H7 (cell line): ENCODE measurements at regions not wholly inside any gene's neighbourhood (a gene's known extent, or its start where the extent isn't known, plus 50 kb on each side); places are given as distances from the start of the nearest gene placed in this dataset.
A peak's percentile ranks its signal among the peaks of the same experiment; 100 is the strongest.
"Not testable (repeated sequence)": the region's sequence is repeated elsewhere in the genome, so short reads cannot be mapped to it uniquely, and the experiment has no call there.

ENCODE experiments used
- DNase-seq: peaks from one replicate; pipeline ENCODE4 v3.0.0; 2012
- H3K27me3 ChIP-seq: 2 replicates; pipeline ENCODE4 v1.6.0; 2011; ENCODE audit warnings: mild to moderate bottlenecking, low read length; ENCODE audit not compliant: control insufficient read depth, insufficient read depth
- H3K36me3 ChIP-seq: replicated peaks from 2 replicates; pipeline ENCODE4 v1.5.1; 2011; ENCODE audit warnings: low read length; ENCODE audit not compliant: control insufficient read depth, insufficient read depth
- H3K4me3 ChIP-seq: 2 replicates; pipeline ENCODE4 v1.5.1; 2011; ENCODE audit warnings: low read depth, mild to moderate bottlenecking, control low read depth, low read length, moderate library complexity; ENCODE audit not compliant: insufficient read depth

DNA sequence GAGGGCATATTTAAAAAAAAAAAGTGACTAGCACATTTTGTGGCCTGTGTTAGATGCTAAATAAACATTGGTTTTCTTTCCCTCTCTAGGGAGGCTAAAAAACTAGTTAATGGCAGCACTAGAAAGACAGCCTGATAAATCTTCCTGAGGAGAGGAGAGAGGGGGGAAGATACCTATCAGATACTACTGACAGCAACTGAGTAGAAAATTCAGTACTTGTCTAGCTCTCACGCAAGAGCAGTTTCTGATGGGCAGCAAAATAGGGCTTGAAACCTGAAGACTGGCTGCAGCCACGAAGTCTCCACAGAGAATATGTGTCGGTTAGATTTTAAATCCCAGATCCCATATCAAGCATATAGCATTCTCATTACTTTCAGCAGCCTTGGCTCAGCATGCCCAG is 388.2 kb downstream of the KCNA4 start:
- no peak for DNase-seq
- H3K27me3 ChIP-seq: no peaks in the 10 kb centered on the region
- no peak overlapping the region for H3K4me3 ChIP-seq
- no peaks in the 10 kb centered on the region for H3K36me3 ChIP-seq

DNA sequence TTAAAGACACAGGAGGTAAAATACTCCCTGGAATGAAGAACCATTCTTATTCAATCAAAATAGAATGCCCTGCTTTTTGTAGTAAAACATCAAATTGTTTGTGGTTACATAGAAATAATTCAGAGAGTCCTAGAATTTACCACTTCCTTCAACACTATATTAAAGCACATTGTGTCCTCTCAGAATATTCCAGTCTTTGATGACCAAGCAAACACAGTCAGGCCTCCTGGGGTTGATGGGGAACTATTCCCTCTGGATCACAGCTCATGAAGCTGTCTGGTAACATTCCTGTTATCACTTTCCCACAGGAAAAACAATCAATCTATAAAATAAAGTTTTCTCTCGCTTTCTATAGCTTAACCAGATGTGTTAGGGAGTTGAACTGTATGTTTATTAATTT is 389.3 kb downstream of the KCNA4 start:
- DNase-seq: no peak

DNA sequence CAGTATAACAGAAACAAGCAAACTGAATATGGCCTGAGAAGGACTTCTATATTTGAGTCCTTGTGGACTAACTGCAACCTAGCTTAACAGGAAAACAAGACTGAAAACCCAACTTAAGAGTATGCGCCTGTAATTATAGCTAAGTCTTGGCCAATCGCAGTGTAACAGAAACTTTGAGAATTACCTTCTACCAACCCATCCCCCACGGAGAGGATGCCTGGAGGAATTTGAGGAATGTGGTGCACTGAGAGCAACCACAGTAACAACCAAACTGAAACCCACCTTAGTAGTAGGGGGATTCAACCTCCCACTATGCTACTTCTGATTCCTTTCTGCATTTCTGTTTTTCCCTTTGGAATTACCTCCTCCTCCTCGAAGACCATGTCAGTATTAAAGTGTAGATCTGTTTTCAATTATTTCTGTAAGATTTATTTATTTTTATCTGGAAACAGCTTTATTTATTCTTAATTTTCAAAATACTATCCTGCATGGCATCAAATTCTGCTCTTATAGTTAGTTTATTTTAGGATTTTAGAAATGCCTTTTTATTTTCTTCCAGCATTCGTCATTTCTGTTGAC is 393.6 kb downstream of the KCNA4 start:
- Histone ChIP-seq H3K27me3 (no peaks in the 10 kb centered on the region), H3K4me3 (no peak overlapping the region), H3K36me3 (no peaks in the 10 kb centered on the region)
- peak; percentile 26 for DNase-seq

More for the DNA sequence above, 389.3 kb downstream of the KCNA4 start:
- Histone ChIP-seq H3K4me3 (no peak overlapping the region), H3K27me3 (no peaks in the 10 kb centered on the region), H3K36me3 (no peaks in the 10 kb centered on the region)

DNA sequence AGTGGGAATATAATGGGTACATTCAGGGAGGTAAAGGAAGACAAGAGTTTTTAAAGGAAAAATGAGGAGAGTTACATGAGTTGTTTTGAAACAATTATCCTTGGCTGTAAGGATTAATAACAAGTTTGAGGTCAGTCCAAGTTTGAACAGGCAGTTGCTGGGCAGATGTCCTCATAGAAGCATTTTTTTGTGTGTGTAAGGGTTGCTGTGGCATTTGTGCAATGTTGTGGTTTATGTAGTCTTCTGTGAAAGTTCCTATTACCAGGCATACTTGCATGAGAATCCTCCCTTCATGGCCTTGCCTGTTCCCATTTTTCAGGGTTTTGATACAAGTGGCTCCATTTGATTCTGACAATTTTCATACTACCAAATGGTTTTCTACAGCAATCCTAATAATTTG is 400.2 kb downstream of the KCNA4 start:
- H3K4me3 ChIP-seq: no peak overlapping the region
- no peak for DNase-seq
- no peaks in the 10 kb centered on the region for H3K27me3 ChIP-seq
- H3K36me3 ChIP-seq: no peaks in the 10 kb centered on the region

DNA sequence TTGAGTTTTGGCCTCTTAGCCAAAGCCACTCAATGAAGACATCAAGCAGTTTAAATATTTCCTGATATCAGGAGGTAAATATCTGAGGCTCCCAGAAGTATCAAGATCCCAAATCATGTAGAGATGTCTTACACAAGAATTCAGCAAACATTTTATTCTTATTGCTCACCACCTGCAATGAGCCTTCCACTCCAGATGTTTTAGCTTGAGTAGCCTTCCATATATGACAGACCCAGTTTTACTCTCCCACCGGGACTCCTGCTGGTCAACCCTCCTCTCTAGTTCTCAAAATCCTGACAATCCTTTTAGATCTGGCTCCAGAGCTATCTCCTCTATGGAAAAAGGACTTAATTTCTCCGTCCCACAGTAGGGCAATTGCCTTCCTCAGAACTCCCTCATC is 404.4 kb downstream of the KCNA4 start:
- no peaks in the 10 kb centered on the region for H3K27me3 ChIP-seq
- no peaks in the 10 kb centered on the region for H3K36me3 ChIP-seq
- no peak for DNase-seq
- H3K4me3 ChIP-seq: no peak overlapping the region

DNA sequence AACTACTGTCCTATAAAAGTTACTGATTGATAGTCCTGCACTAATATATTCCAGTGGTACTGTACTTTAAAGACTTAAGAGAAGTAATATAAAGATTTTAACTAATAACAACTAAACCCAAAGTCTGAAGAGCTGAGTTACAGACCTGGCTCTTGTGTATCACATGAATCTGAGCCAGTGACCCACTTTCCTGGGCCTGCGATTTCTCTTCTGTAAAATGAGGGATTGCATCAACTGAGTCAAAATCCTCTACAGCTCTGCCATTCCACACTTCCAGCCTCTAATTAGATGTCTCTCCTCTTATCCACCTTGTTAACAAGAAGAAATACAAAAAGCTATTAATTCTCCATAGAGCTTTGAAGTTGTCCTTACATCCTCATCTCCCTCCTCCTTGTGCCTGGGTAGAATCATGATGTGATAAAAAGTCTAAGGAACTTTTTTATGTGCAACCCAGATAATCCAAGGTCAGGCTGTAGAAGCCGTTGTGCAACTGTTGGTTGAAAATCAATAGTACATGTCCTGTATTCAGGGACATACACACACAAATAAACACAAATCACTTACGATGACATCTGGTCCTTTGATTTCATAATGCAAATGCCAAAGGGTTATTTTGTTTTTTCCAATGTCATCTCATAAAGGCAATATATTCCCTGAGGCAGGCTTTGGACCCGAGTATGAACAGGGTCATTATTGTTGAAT is 410.3 kb downstream of the KCNA4 start:
- no peak for DNase-seq
- Histone ChIP-seq H3K27me3 (no peaks in the 10 kb centered on the region), H3K36me3 (no peaks in the 10 kb centered on the region), H3K4me3 (no peak overlapping the region)

DNA sequence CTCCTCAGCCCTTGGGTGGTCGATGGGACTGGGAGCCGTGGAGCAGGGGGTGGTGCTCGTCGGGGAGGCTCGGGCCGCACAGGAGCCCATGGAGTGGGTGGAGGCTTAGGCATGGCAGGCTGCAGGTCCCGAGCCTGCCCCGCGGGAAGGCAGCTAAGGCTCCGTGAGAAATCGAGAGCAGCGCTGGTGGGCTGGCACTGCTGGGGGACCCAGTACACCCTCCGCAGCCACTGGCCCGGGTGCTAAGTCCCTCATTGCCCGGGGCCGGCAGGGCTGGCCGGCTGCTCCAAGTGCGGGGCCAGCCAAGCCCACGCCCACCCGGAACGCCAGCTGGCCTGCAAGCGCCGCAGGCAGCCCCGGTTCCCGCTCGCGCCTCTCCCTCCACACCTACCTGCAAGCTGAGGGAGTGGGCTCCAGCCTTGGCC is 416.7 kb downstream of the KCNA4 start:
- not testable (repeated sequence) for H3K4me3 ChIP-seq, H3K27me3 ChIP-seq, H3K36me3 ChIP-seq, DNase-seq

DNA sequence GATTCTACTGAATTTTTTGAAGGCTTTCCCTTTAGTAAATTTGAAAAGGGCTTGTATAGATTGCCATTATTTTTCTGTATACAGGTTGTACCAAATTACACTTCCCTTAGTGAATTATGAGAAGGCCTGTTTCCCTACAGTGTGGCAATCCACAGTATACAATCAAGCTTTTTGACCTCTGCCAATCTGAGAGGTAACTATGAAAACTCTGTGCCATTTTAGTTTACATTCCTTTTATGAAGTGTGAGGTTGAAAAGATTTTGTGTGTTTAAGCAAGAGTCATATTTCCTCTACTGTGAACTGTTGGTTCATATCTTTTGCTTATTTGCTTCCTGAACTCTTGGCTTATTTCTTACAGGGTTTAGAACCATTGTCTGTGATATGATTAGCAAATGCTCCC is 432.5 kb downstream of the KCNA4 start:
- Histone ChIP-seq H3K4me3 (no peak overlapping the region), H3K27me3 (no peaks in the 10 kb centered on the region), H3K36me3 (no peaks in the 10 kb centered on the region)
- DNase-seq: no peak

DNA sequence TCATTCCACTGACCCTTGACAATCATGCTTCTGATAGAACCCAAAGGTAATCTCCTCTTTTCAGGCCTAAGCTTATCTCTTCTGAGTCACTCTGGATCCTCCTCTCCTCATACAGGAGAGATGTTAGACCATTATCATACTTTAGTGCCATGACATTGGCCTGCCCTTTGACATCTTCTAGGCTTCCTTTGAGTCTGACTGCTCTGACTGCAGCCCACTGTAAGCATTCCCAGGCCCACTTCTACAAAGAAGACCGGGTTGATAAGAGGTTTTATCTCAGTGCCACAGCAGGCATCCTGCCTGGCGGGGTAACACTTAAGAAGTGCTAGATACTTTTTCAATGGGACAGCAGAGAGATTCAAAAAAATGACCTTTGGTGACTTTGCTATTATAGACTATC is 438.0 kb downstream of the KCNA4 start:
- no peak for DNase-seq
- no peaks in the 10 kb centered on the region for H3K27me3 ChIP-seq

DNA sequence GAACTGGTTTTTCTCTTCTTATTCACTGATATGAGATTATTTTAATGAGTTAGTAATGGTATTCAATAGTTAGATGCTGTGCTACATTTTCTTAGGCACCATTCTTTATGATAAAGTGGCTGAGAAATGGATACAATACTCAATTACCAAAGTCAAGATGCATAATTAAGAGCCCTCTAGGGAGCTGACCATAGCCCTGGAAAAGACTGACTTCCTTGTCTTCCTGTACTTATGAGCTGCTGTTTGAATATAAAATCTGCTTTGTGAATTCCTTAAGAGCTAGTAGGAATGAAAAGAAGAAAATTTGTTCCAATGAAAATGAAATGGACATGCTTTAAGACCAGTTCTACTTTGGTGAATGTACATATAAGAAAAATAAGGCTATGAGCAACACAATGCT is 452.3 kb downstream of the KCNA4 start:
- H3K4me3 ChIP-seq: no peak overlapping the region

More for the DNA sequence above, 438.0 kb downstream of the KCNA4 start:
- no peaks in the 10 kb centered on the region for H3K36me3 ChIP-seq
- H3K4me3 ChIP-seq: no peak overlapping the region

DNA sequence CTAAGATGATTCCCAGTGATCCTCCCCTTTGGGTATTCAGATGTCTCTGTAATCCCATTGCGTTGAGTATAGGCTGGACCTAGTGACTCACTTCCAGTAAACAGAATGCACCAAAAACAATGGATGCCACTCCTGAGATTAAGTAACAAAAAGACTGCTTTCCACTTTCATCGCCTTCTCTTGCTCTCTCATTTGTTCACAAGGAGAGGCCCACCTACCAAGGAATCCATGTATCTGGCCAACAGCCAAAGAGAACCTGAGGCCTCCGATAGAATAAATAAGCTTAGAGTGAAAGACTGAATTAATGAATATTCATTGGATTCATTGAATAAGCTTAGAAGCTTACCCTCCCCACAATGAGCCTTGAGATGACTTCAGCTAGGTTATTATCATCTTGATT is 454.6 kb downstream of the KCNA4 start:
- DNase-seq: no peak
- H3K4me3 ChIP-seq: no peak overlapping the region
- no peaks in the 10 kb centered on the region for H3K36me3 ChIP-seq

More for the DNA sequence above, 452.3 kb downstream of the KCNA4 start:
- no peak for DNase-seq
- Histone ChIP-seq H3K27me3 (no peaks in the 10 kb centered on the region), H3K36me3 (no peaks in the 10 kb centered on the region)

DNA sequence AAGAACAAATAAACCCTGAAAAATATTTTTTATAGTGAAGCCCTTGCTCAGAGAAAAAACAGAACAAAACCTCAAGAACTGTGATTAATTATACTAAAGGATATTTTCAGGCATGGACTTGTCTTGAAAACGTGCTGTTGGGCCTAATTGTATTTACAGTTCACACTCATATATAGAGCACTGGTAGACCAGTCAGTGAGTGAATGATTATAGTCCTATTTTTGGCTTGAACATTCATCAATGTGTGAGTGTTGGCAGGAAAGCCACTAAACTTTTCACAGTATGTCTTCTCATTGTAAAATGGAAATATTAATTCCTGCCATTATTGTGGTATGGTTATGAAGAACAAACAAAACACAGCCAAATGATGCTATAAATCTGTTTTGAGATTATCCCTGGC is 462.8 kb downstream of the KCNA4 start:
- DNase-seq: no peak
- H3K4me3 ChIP-seq: no peak overlapping the region
- H3K36me3 ChIP-seq: no peaks in the 10 kb centered on the region
- H3K27me3 ChIP-seq: no peaks in the 10 kb centered on the region

More for the DNA sequence above, 454.6 kb downstream of the KCNA4 start:
- no peaks in the 10 kb centered on the region for H3K27me3 ChIP-seq

DNA sequence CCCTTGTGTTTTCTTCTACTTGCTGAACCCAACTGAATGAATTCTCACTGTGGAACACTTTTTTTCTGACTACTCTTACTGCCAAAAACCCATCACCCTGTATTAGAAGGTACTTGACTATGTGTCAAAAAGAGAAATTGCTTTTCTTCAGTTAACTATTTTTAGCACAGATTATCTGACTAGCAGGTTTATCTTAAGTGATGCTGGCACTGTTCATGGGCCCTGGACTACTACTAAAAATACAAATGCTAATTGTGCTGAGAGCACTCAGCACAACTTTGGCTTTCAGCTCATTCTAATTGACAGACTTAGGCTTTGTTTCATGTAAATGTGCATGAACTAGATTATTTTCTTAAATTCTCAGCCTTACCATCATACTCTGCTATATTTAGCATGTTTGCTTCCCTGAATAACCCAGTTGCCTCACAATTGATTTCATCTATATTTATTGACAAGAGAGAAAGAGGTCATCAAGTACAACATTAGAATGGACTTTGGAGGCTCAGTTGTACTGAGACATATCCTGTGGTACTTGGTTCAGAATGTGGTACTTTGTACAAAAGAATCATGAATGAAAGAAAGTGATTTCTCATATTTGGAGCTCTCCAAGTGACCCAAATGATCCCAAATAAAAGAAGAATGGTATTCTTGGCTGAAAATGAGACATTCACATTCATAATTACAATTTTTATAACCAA is 478.3 kb downstream of the KCNA4 start:
- no peak for DNase-seq
- no peaks in the 10 kb centered on the region for H3K27me3 ChIP-seq
- H3K36me3 ChIP-seq: no peaks in the 10 kb centered on the region
- H3K4me3 ChIP-seq: no peak overlapping the region

DNA sequence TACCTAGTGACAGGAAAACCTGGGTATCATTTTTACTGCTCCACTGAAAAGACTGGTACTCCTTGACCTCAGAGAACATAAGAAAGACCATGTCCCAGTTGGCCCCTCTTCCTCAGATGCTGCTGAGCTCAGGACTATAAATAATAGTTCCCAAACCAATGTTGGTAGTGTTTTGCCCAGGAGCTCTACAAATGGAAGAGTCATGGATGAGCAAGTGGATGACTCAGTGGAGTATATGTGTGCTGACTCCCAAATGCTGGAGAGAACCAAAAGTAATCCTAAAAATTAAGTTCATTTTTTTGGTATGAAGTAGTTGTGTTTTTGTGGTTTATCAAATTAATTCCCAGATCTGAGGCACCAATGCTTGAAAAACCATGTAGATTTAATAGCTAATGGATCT is 482.0 kb downstream of the KCNA4 start:
- DNase-seq: no peak
- H3K4me3 ChIP-seq: no peak overlapping the region
- H3K36me3 ChIP-seq: no peaks in the 10 kb centered on the region
- no peaks in the 10 kb centered on the region for H3K27me3 ChIP-seq

DNA sequence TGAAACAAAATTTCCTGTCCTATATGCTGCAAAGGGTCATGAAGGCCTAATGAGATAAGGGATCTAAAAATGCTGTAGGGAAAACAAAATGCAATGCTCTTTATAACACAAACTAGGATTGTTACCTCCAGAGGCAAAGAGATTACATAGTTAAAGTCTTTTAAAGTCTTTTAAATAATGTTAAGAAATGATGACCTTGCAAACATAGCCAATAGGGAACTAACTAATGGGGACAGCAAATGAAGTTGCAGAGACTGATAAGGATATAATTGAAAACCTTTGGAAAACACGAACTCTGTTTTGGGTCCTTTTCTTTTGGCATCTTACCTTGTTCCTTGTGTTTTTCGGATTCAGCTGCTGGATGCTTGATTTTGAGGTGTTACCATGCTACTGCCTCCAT is 485.9 kb downstream of the KCNA4 start:
- no peaks in the 10 kb centered on the region for H3K27me3 ChIP-seq
- no peak overlapping the region for H3K4me3 ChIP-seq
- DNase-seq: no peak
- H3K36me3 ChIP-seq: no peaks in the 10 kb centered on the region
